RWPE2 (cell line): ENCODE measurements at regions not wholly inside any gene's neighbourhood (a gene's known extent, or its start where the extent isn't known, plus 50 kb on each side); places are given as distances from the start of the nearest gene placed in this dataset.

Experiments
- ATAC-seq: fragments of 200-7000 bp; cut with Tn5 transposase; 3 replicates; pipeline ENCODE4 v1.9.1; 2021; ENCODE audit warnings: low read depth
- DNase-seq: peaks from one replicate; pipeline ENCODE4 v3.0.0-alpha.2; 2020; ENCODE audit warnings: low spot score
- H3K27ac ChIP-seq: fragments of 450-650 bp; 2 replicates; pipeline ENCODE4 v1.5.1; 2017; ENCODE audit warnings: mild to moderate bottlenecking; ENCODE audit not compliant: poor library complexity, severe bottlenecking
- H3K27me3 ChIP-seq: fragments of 250-450 bp; sonication (Bioruptor Pico); 2 replicates; pipeline ENCODE4 v1.5.1; 2021; ENCODE audit warnings: mild to moderate bottlenecking, moderate library complexity; ENCODE audit not compliant: insufficient read depth, poor library complexity, severe bottlenecking
- H3K36me3 ChIP-seq: fragments of 250-450 bp; sonication (Bioruptor Pico); 2 replicates; pipeline ENCODE4 v1.5.1; 2020; ENCODE audit warnings: low read depth, mild to moderate bottlenecking, moderate library complexity
- H3K4me1 ChIP-seq: fragments of 250-450 bp; sonication (Bioruptor Pico); 2 replicates; pipeline ENCODE4 v1.5.1; 2021; ENCODE audit warnings: mild to moderate bottlenecking, moderate library complexity; ENCODE audit not compliant: insufficient read depth, poor library complexity, severe bottlenecking
- H3K4me3 ChIP-seq: fragments of 250-450 bp; sonication (Bioruptor Pico); 2 replicates; pipeline ENCODE4 v1.5.1; 2021; ENCODE audit warnings: mild to moderate bottlenecking, moderate library complexity; ENCODE audit not compliant: severe bottlenecking
- H3K9me3 ChIP-seq: fragments of 250-450 bp; sonication (Bioruptor Pico); 2 replicates; pipeline ENCODE4 v1.5.1; 2021; ENCODE audit warnings: mild to moderate bottlenecking, moderate library complexity; ENCODE audit not compliant: severe bottlenecking
- CTCF ChIP-seq: fragments of 450-650 bp; IDR thresholded peaks from one replicate; pipeline ENCODE4 v1.5.1; 2017; ENCODE audit warnings: mild to moderate bottlenecking, moderate library complexity; ENCODE audit not compliant: poor library complexity, severe bottlenecking

GRCh38 chr3:22322861-22323260 is 571.9 kb upstream of the ZNF385D start:
- ATAC-seq, result no peak
- Histone ChIP-seq H3K4me3 (no peak overlapping the region), H3K27ac (no peak overlapping the region)

GRCh38 chr3:22326305-22326704 is 575.3 kb upstream of the ZNF385D start:
- Histone ChIP-seq H3K36me3 (no peaks in the 10 kb centered on the region), H3K27ac (no peak overlapping the region), H3K4me3 (no peak overlapping the region), H3K9me3 (no peaks in the 10 kb centered on the region), H3K4me1 (no peaks in the 10 kb centered on the region), H3K27me3 (peaks cover 4% of the 10 kb centered on the region)
- ATAC-seq (no peak), DNase-seq (no peak)
- TF ChIP-seq CTCF, result no peak

More at GRCh38 chr3:22322861-22323260, 571.9 kb upstream of the ZNF385D start:
- H3K36me3 ChIP-seq, result no peaks in the 10 kb centered on the region
- no peak for TF ChIP-seq CTCF
- H3K27me3 ChIP-seq, result peaks cover 4% of the 10 kb centered on the region
- no peaks in the 10 kb centered on the region for H3K4me1 ChIP-seq
- no peaks in the 10 kb centered on the region for H3K9me3 ChIP-seq
- no peak for DNase-seq

GRCh38 chr3:22334996-22335395 is 584.0 kb upstream of the ZNF385D start:
- DNase-seq (no peak), ATAC-seq (no peak)
- Histone ChIP-seq H3K27ac (no peak overlapping the region), H3K9me3 (peaks cover 2% of the 10 kb centered on the region), H3K27me3 (no peaks in the 10 kb centered on the region), H3K36me3 (no peaks in the 10 kb centered on the region), H3K4me3 (no peak overlapping the region), H3K4me1 (no peaks in the 10 kb centered on the region)
- TF ChIP-seq CTCF, result no peak

DNA sequence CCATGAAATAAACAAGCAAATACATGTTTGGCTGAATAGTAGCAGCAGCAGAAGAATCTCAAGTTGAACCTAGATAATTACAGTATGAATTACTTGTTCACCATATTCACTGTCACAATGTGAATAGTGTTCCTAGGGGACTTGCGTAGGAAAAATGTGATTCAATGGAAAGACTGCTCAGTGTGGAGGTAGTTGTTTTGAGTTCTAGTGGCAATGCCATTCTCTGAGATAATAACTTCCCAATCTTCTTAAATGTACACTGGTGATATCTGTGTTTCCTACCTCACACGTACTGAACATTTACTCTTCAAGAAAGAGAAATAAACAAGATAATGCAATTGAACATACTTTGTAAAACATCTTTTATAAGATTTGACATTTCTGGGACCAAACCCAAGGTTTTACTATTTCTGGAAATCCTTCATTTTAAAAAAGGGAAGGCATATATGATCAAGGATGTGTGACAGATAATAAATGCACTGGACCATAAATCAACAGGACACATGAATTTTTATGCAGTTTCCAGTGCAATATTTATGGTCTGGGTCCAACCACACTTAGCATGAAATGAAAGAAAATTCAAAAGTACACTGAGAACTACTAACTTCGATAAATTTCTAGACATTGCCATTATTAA is 598.3 kb upstream of the ZNF385D start:
- no peak for ATAC-seq

More for the DNA sequence above, 598.3 kb upstream of the ZNF385D start:
- H3K4me1 ChIP-seq, result no peaks in the 10 kb centered on the region
- H3K36me3 ChIP-seq, result no peaks in the 10 kb centered on the region
- no peak for DNase-seq
- TF ChIP-seq CTCF, result no peak
- H3K27ac ChIP-seq, result no peak overlapping the region
- H3K4me3 ChIP-seq, result no peak overlapping the region
- peaks cover 5% of the 10 kb centered on the region for H3K27me3 ChIP-seq
- no peaks in the 10 kb centered on the region for H3K9me3 ChIP-seq
